Type B pancreatic cell (in vitro differentiated cells): ENCODE measurements at regions not wholly inside any gene's neighbourhood (a gene's known extent, or its start where the extent isn't known, plus 50 kb on each side); places are given as distances from the start of the nearest gene placed in this dataset.
A peak's percentile ranks its signal among the peaks of the same experiment; 100 is the strongest.
"Not testable (repeated sequence)": the region's sequence is repeated elsewhere in the genome, so short reads cannot be mapped to it uniquely, and the experiment has no call there.

Experiments used
- DNase-seq: peaks from one replicate; pipeline ENCODE4 v3.0.0; 2021; ENCODE audit warnings: mixed read lengths; ENCODE audit not compliant: unreplicated experiment; ENCODE audit errors: extremely low spot score
- H3K27ac Mint-ChIP-seq: 2 replicates; pipeline ENCODE4 v1.8.0; 2021; ENCODE audit warnings: mild to moderate bottlenecking, mixed read lengths
- H3K27me3 Mint-ChIP-seq: 2 replicates; pipeline ENCODE4 v1.8.0; 2021; ENCODE audit warnings: mixed read lengths
- H3K36me3 Mint-ChIP-seq: 2 replicates; pipeline ENCODE4 v1.8.0; 2021; ENCODE audit warnings: mixed read lengths
- H3K4me1 Mint-ChIP-seq: one replicate; pipeline ENCODE4 v1.8.0; 2021; ENCODE audit warnings: mixed read lengths; ENCODE audit not compliant: unreplicated experiment
- H3K4me3 Mint-ChIP-seq: 2 replicates; pipeline ENCODE4 v1.8.0; 2021; ENCODE audit warnings: mild to moderate bottlenecking, mixed read lengths
- H3K9me3 Mint-ChIP-seq: 2 replicates; pipeline ENCODE4 v1.8.0; 2021; ENCODE audit warnings: mixed read lengths
- TF ChIP-seq, protein P1 (sequence below): fragments of 200-600 bp; sonication (generic); conservative IDR thresholded peaks from 2 replicates; pipeline ENCODE4 v1.5.0; 2021; ENCODE audit warnings: antibody characterized with exemption, mild to moderate bottlenecking

DNA sequence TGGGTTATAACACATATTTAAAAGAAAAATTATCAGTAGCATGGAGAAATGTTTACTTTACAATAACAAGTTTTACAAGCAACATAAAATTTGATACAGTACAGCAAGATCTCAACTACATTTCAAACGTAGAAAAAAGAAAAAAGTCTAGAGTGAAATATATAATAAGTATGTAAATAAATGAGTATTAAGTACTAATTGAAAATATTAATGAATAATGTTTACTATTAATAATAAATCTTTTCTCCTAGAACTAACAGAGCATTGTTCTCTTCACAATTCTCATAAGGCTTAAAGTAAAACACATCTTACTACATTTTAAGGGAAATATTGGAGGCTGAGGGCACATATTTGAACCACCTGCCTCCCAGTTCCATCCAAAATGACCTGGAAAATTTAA is 72.1 kb downstream of the TMEM212 start:
- H3K9me3 Mint-ChIP-seq: peaks cover 5% of the 10 kb centered on the region
- H3K27me3 Mint-ChIP-seq: no peaks in the 10 kb centered on the region
- no peak overlapping the region for H3K27ac Mint-ChIP-seq
- no peaks in the 10 kb centered on the region for H3K36me3 Mint-ChIP-seq
- TF ChIP-seq, protein P1, sequence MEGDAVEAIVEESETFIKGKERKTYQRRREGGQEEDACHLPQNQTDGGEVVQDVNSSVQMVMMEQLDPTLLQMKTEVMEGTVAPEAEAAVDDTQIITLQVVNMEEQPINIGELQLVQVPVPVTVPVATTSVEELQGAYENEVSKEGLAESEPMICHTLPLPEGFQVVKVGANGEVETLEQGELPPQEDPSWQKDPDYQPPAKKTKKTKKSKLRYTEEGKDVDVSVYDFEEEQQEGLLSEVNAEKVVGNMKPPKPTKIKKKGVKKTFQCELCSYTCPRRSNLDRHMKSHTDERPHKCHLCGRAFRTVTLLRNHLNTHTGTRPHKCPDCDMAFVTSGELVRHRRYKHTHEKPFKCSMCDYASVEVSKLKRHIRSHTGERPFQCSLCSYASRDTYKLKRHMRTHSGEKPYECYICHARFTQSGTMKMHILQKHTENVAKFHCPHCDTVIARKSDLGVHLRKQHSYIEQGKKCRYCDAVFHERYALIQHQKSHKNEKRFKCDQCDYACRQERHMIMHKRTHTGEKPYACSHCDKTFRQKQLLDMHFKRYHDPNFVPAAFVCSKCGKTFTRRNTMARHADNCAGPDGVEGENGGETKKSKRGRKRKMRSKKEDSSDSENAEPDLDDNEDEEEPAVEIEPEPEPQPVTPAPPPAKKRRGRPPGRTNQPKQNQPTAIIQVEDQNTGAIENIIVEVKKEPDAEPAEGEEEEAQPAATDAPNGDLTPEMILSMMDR: no peak
- DNase-seq: no peak
- no peaks in the 10 kb centered on the region for H3K4me1 Mint-ChIP-seq
- no peak overlapping the region for H3K4me3 Mint-ChIP-seq

DNA sequence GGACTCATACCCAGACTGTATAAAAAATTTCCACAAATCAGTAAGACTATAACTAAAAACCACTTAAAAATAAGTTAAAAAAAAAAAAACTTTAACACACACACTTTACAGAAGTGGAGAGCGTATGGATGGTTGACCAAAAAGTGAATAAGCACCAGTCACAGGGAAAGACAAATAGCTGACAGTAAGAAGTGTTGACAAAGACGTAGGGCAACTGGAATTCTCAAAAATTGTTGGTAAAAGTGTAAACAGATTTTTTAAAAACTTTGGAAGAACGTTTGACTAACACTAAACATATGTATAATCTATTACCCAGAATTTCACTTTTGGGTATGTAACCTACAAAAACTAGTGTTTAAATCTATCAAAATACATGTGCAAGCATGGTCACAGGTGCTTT is 73.7 kb downstream of the TMEM212 start:
- Mint-ChIP-seq H3K27ac (no peak overlapping the region), H3K27me3 (no peaks in the 10 kb centered on the region), H3K4me3 (no peak overlapping the region), H3K9me3 (peaks cover 5% of the 10 kb centered on the region), H3K4me1 (no peaks in the 10 kb centered on the region), H3K36me3 (no peaks in the 10 kb centered on the region)
- DNase-seq: no peak
- TF ChIP-seq, protein P1: no peak

DNA sequence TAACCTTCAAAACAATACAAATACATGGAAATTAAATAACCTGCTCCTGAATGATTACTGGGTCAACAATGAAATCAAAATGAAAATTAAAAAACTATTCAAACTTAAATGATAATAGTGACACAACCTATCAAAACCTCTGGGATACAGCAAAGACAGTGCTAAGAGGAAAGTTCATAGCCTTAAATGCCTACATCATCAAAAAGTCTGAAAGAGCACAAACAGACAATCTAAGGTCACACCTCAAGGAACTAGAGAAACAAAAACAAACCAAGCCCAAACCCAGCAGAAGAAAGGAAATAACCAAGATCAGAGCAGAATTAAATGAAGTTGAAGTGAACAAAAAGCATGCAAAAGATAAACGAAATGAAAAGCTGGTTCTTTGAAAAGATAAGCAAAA is 79.5 kb downstream of the TMEM212 start:
- H3K27me3 Mint-ChIP-seq, H3K9me3 Mint-ChIP-seq, DNase-seq, H3K36me3 Mint-ChIP-seq, H3K4me3 Mint-ChIP-seq, H3K4me1 Mint-ChIP-seq: not testable (repeated sequence)
- peak overlapping the region; percentile 52 for H3K27ac Mint-ChIP-seq

DNA sequence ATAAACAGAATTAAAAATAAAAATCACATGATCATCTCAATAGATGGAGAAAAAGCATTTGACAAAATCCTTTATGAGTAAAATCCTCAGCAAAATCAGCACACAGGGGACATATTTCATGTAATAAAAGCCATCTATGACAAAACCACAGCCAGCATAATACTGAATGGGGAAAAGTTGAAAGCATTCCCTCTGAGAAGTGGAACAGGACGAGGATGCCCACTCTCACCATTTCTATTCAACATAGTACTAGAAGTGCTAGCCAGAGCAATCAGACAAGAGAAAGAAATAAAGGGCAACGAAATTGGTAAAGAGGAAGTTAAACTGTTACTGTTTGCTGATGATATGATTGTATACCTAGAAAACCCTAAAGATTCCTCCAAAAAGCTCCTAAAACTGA is 80.5 kb downstream of the TMEM212 start:
- not testable (repeated sequence) for H3K27me3 Mint-ChIP-seq, H3K9me3 Mint-ChIP-seq, H3K4me1 Mint-ChIP-seq, H3K36me3 Mint-ChIP-seq, H3K27ac Mint-ChIP-seq, H3K4me3 Mint-ChIP-seq, DNase-seq

DNA sequence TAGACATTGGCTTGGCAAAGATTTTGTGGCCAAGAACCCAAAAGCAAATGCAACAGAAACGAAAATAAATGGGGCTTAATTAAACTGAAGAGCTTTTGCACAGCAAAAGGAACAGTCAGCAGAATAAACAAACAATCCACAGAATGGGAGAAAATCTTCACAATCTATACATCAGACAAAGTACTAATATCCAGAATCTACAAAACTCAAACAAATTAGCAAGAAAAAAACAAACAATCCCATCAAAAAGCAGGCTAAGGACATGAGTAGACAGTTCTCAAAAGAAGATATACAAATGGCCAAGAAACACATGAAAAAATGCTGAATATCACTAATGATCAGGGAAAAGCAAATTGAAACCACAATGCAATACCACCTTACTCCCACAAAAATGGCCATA is 81.7 kb downstream of the TMEM212 start:
- H3K4me3 Mint-ChIP-seq, H3K27me3 Mint-ChIP-seq, H3K27ac Mint-ChIP-seq, H3K9me3 Mint-ChIP-seq, H3K36me3 Mint-ChIP-seq, DNase-seq, H3K4me1 Mint-ChIP-seq: not testable (repeated sequence)

DNA sequence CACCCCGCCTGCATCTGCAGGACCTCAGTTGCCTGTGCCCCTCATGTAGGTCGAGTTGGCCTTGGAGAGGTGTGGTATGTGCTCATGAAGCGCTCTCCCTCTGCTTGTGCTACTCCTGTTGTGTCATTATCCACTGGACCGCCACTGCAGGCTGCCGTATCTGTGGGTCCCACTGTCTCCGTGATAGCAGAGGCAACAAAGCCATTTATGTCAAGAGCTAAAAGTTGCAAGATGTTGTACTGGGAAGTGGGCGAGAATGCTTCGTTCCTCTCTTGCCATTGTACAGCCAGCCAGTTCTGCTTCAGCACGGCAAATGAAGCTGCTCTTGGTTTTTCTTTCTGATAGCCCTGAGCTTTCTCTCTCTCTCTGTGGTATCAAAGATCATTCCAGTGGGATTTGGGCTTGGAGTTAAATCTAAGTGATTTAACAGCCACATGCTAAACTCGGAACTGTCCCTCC is 89.0 kb downstream of the TMEM212 start:
- peaks cover 15% of the 10 kb centered on the region for H3K9me3 Mint-ChIP-seq
- peaks cover 4% of the 10 kb centered on the region for H3K36me3 Mint-ChIP-seq

DNA sequence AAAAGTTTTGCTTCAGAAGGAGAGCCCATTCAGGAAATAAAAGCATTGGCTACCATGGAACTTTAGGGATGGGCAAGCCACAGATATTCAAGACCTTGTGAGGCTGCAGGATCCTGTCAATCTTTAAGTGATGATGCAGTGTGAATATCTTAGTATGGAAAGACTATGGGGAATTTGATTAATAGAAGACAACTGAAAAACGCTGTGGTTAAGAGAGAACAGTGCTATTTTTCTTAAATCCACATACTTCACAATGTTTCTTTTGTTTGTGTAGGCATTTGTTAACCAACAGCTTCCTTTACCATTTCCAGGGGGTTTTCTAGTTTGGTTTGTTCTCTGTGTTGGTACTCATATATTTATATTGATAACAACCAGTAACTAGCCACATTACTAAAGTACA is 90.3 kb downstream of the TMEM212 start:
- peaks cover 4% of the 10 kb centered on the region for H3K36me3 Mint-ChIP-seq
- TF ChIP-seq, protein P1: no peak
- DNase-seq: no peak
- H3K4me3 Mint-ChIP-seq: no peak overlapping the region
- H3K4me1 Mint-ChIP-seq: peaks cover 22% of the 10 kb centered on the region
- no peaks in the 10 kb centered on the region for H3K27me3 Mint-ChIP-seq
- H3K27ac Mint-ChIP-seq: peak overlapping the region; percentile 34
- peaks cover 15% of the 10 kb centered on the region for H3K9me3 Mint-ChIP-seq

More for the DNA sequence above, 89.0 kb downstream of the TMEM212 start:
- no peak overlapping the region for H3K4me3 Mint-ChIP-seq
- H3K27ac Mint-ChIP-seq: no peak overlapping the region
- H3K27me3 Mint-ChIP-seq: no peaks in the 10 kb centered on the region
- H3K4me1 Mint-ChIP-seq: peaks cover 22% of the 10 kb centered on the region
- TF ChIP-seq, protein P1: no peak
- DNase-seq: no peak
